GM11168 (cell line): ENCODE measurements at regions not wholly inside any gene's neighbourhood (a gene's known extent, or its start where the extent isn't known, plus 50 kb on each side); places are given as distances from the start of the nearest gene placed in this dataset.

Experiments used
- in situ Hi-C: fragments of 300-500 bp; cut with MboI; formaldehyde crosslinking; loops from one replicate; pipeline ENCODE4 v1.12.0; 2022; ENCODE audit warnings: low sequenced_read_pairs; ENCODE audit not compliant: unreplicated experiment

DNA sequence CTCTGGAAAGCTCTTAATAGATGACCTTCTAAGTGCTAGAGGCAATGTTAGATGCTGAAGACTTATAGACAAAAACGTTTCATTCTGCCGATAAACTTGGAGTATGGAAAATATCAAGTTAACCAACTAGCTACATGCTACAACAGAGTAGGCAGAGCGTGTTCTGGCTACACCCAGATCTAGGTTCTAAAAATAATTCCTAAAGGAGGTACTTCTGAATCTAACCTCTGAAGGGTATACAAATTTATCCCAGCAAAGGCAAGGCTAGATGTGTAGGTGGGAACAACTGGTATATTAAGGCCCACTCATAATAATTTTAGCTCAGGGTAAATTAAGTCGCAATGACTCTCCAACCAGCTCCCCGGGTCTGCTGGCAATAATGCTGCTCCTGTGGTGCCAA lies 67.6 kb upstream of the NBPF26 start:
- in situ Hi-C loops, result loop anchor here (25.0 kb wide), 1 partner anchor 419 kb away; no protein-coding TSS in a partner anchor

GRCh38 chr1:120657804-120658203 lies 65.9 kb upstream of the NBPF26 start:
- in situ Hi-C loops, result loop anchor here (25.0 kb wide), 1 partner anchor 421 kb away; no protein-coding TSS in a partner anchor

GRCh38 chr1:120658622-120659021 lies 65.1 kb upstream of the NBPF26 start:
- in situ Hi-C loops, result loop anchor here (25.0 kb wide), 1 partner anchor 421 kb away; no protein-coding TSS in a partner anchor

GRCh38 chr1:120659133-120659532 lies 64.6 kb upstream of the NBPF26 start:
- in situ Hi-C loops, result loop anchor here (25.0 kb wide), 1 partner anchor 422 kb away; no protein-coding TSS in a partner anchor

- in situ Hi-C loops, result loop anchor here (25.0 kb wide), 1 partner anchor 427 kb away; no protein-coding TSS in a partner anchor
These were observed 59.1 kb upstream of the NBPF26 start for GRCh38 chr1:120664376-120665249.

GRCh38 chr1:120665250-120665577 lies 58.5 kb upstream of the NBPF26 start:
- in situ Hi-C loops, result loop anchor here (25.0 kb wide), 1 partner anchor 428 kb away; no protein-coding TSS in a partner anchor

DNA sequence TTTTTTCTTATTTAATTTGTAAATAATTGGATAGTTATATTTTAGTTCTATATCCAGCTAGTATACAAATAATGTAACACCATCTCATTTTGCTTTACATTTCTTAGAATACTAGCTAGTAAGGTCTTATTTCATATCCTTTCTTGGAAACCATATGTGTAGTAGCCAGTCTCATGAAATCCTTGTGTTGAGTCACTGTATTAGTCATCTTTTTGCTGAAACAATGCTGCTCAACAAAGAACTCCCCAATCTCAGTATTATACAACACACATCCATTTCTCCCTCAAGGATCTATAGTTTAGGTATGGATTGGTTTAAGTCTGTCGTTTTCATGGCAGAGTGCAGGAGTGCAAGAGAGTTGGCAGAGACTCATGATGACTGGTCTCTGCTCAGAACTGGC lies 55.6 kb upstream of the NBPF26 start:
- in situ Hi-C loops, result loop anchor here (25.0 kb wide), 1 partner anchor 431 kb away; no protein-coding TSS in a partner anchor
